ENCODE measurements at regions not wholly inside any gene's neighbourhood (a gene's known extent, or its start where the extent isn't known, plus 50 kb on each side); places are given as distances from the start of the nearest gene placed in this dataset.

- ChIA-PET CTCF (no interaction called here), POLR2A (ENCODE audit: unreplicated experiment) (interaction anchor here (0.5 kb wide), 1 partner anchor 35 kb away, joined by 9 read pairs; no protein-coding TSS in a partner anchor)
- H3K27me3 ChIP-seq (ENCODE audit: insufficient read depth, low read depth), result no peaks in the 10 kb centered on the region
- H2AFZ ChIP-seq, result no peak overlapping the region
- no peaks in the 10 kb centered on the region for H3K4me1 ChIP-seq (replicated peaks; ENCODE audit: insufficient read depth)
- no TSS peak for BruUV-seq (replicated peaks)
- H3K27ac ChIP-seq, result no peak overlapping the region
- no peaks in the 10 kb centered on the region for H3K9me2 ChIP-seq (ENCODE audit: insufficient read depth)
- no peak for TF ChIP-seq EZH2 (IDR thresholded peaks at IDR 0.05; ENCODE audit: low read depth)
- DNase-seq, result no peak
- no peaks in the 10 kb centered on the region; the same call in 1 of the 2 replicates for H4K20me1 ChIP-seq (ENCODE audit: insufficient read depth)
- no peak overlapping the region for H3K4me3 ChIP-seq
- H3K4me2 ChIP-seq, result no peak overlapping the region
- H3K79me2 ChIP-seq (ENCODE audit: low read depth), result no peaks in the 10 kb centered on the region
- intact Hi-C loops (cut with micrococcal nuclease; ENCODE audit: unreplicated experiment), result no loop called here
- no peaks in the 10 kb centered on the region for H3K36me3 ChIP-seq (ENCODE audit: low read depth)
- H3F3A ChIP-seq (ENCODE audit: insufficient read depth, low read depth), result no peaks in the 10 kb centered on the region
- no peaks in the 10 kb centered on the region for H3K9me3 ChIP-seq (ENCODE audit: insufficient read depth, low read depth)
Observed at GRCh38 chr20:52416953-52417352, 225.4 kb upstream of the ZFP64 start.

- Histone ChIP-seq H3K27me3 (ENCODE audit: insufficient read depth, low read depth) (no peaks in the 10 kb centered on the region), H3K27ac (no peak overlapping the region), H3K36me3 (ENCODE audit: low read depth) (no peaks in the 10 kb centered on the region), H3K79me2 (ENCODE audit: low read depth) (no peaks in the 10 kb centered on the region), H3K4me3 (no peak overlapping the region), H3K9me3 (ENCODE audit: insufficient read depth, low read depth) (no peaks in the 10 kb centered on the region), H3K4me2 (no peak overlapping the region), H3K9me2 (ENCODE audit: insufficient read depth) (no peaks in the 10 kb centered on the region), H2AFZ (no peak overlapping the region), H4K20me1 (ENCODE audit: insufficient read depth) (no peaks in the 10 kb centered on the region; the same call in 1 of the 2 replicates), H3K4me1 (replicated peaks; ENCODE audit: insufficient read depth) (no peaks in the 10 kb centered on the region), H3F3A (ENCODE audit: insufficient read depth, low read depth) (no peaks in the 10 kb centered on the region; the same call in 1 of the 2 replicates)
- no peak for DNase-seq
- TF ChIP-seq EZH2 (IDR thresholded peaks at IDR 0.05; ENCODE audit: low read depth) (no peak), CTCF (conservative IDR thresholded peaks at IDR 0.05) (no peak)
- ChIA-PET POLR2A (ENCODE audit: unreplicated experiment) (no interaction called here), CTCF (no interaction called here)
- BruUV-seq (replicated peaks), result no TSS peak
- intact Hi-C loops (cut with micrococcal nuclease; ENCODE audit: unreplicated experiment), result no loop called here
Observed at GRCh38 chr20:52411611-52412010, 220.0 kb upstream of the ZFP64 start.

GRCh38 chr20:52410731-52411234 lies 219.2 kb upstream of the ZFP64 start:
- no peaks in the 10 kb centered on the region; the same call in 1 of the 2 replicates for H4K20me1 ChIP-seq (ENCODE audit: insufficient read depth)
- no peak overlapping the region for H3K27ac ChIP-seq
- ChIA-PET POLR2A (ENCODE audit: unreplicated experiment) (interaction anchor here (0.7 kb wide), 1 partner anchor 854 kb away, joined by 4 read pairs; no protein-coding TSS in a partner anchor), CTCF (no interaction called here)
- H3F3A ChIP-seq (ENCODE audit: insufficient read depth, low read depth), result no peaks in the 10 kb centered on the region; the same call in 1 of the 2 replicates
- no peaks in the 10 kb centered on the region for H3K79me2 ChIP-seq (ENCODE audit: low read depth)
- H3K36me3 ChIP-seq (ENCODE audit: low read depth), result no peaks in the 10 kb centered on the region
- no peak for TF ChIP-seq CTCF (conservative IDR thresholded peaks at IDR 0.05)
- TF ChIP-seq EZH2 (IDR thresholded peaks at IDR 0.05; ENCODE audit: low read depth), result no peak
- no peak overlapping the region for H3K4me3 ChIP-seq
- H3K9me2 ChIP-seq (ENCODE audit: insufficient read depth), result no peaks in the 10 kb centered on the region
- intact Hi-C loops (cut with micrococcal nuclease; ENCODE audit: unreplicated experiment), result no loop called here
- no peak for DNase-seq
- no peaks in the 10 kb centered on the region for H3K4me1 ChIP-seq (replicated peaks; ENCODE audit: insufficient read depth)
- no peaks in the 10 kb centered on the region for H3K9me3 ChIP-seq (ENCODE audit: insufficient read depth, low read depth)
- no peaks in the 10 kb centered on the region for H3K27me3 ChIP-seq (ENCODE audit: insufficient read depth, low read depth)
- no TSS peak for BruUV-seq (replicated peaks)
- no peak overlapping the region for H2AFZ ChIP-seq
- H3K4me2 ChIP-seq, result no peak overlapping the region

- POLR2A ChIA-PET (ENCODE audit: unreplicated experiment), result interaction anchor here (0.7 kb wide), 1 partner anchor 854 kb away, joined by 4 read pairs; no protein-coding TSS in a partner anchor
Observed at GRCh38 chr20:52410182-52410647, 218.6 kb upstream of the ZFP64 start.

More at GRCh38 chr20:52410182-52410647, 218.6 kb upstream of the ZFP64 start:
- H3K79me2 ChIP-seq (ENCODE audit: low read depth), result no peaks in the 10 kb centered on the region
- H3K27ac ChIP-seq, result no peak overlapping the region
- BruUV-seq (replicated peaks), result no TSS peak
- no peak overlapping the region for H3K4me3 ChIP-seq
- H3F3A ChIP-seq (ENCODE audit: insufficient read depth, low read depth), result no peaks in the 10 kb centered on the region; the same call in 1 of the 2 replicates
- CTCF ChIA-PET, result no interaction called here
- H4K20me1 ChIP-seq (ENCODE audit: insufficient read depth), result no peaks in the 10 kb centered on the region; the same call in 1 of the 2 replicates
- H2AFZ ChIP-seq, result no peak overlapping the region
- no peaks in the 10 kb centered on the region for H3K4me1 ChIP-seq (replicated peaks; ENCODE audit: insufficient read depth)
- no peak overlapping the region for H3K4me2 ChIP-seq
- TF ChIP-seq CTCF (conservative IDR thresholded peaks at IDR 0.05) (no peak), EZH2 (IDR thresholded peaks at IDR 0.05; ENCODE audit: low read depth) (no peak)
- intact Hi-C loops (cut with micrococcal nuclease; ENCODE audit: unreplicated experiment), result no loop called here
- H3K9me2 ChIP-seq (ENCODE audit: insufficient read depth), result no peaks in the 10 kb centered on the region
- no peaks in the 10 kb centered on the region for H3K9me3 ChIP-seq (ENCODE audit: insufficient read depth, low read depth)
- H3K27me3 ChIP-seq (ENCODE audit: insufficient read depth, low read depth), result no peaks in the 10 kb centered on the region
- no peak for DNase-seq
- H3K36me3 ChIP-seq (ENCODE audit: low read depth), result no peaks in the 10 kb centered on the region

Data from PC-9 (cell line).